K562 (cell line): ENCODE measurements at regions not wholly inside any gene's neighbourhood (a gene's known extent, or its start where the extent isn't known, plus 50 kb on each side); places are given as distances from the start of the nearest gene placed in this dataset.

Experiments
- ATAC-seq: fragments of 200-7000 bp; cut with Tn5 transposase; 3 replicates; pipeline ENCODE4 v1.9.1; 2020; ENCODE audit warnings: moderate library complexity
- BruUV-seq: library from RNA; stranded (reverse); fragments of 400-500 nt; replicated peaks from 2 replicates; lab custom pipeline; 2021; lab: Mats Ljungman, UMichigan
- CTCF ChIA-PET: fragments of 300-600 bp; formaldehyde crosslinking; extraction: SDS; loops from one replicate; lab custom pipeline; 2021; ENCODE audit warnings: low intra/inter-chr PET ratio; lab: Yijun Ruan, JAX
- POLR2A ChIA-PET: fragments of 300-600, 350-650 bp; sonication (Branson Sonifier 250); formaldehyde crosslinking; extraction: SDS; loops from one replicate; lab custom pipeline; 2021; ENCODE audit warnings: antibody characterized with exemption, inconsistent platforms; lab: Yijun Ruan, JAX
- DNase-seq, 4 experiments: peaks; one replicate each; pipeline versions ENCODE4 v3.0.0 to v3.0.0-alpha.2; 2011 to 2018; ENCODE audit warnings: low spot score in 3 of 4, mixed read lengths in 3 of 4; ENCODE audit errors: extremely low read depth in 1 of 4
- FAIRE-seq: peaks from 2 replicates; lab custom pipeline; 2011; peaks lifted over from hg19 to GRCh38; lab: Jason Lieb, UNC
- H2AFZ ChIP-seq: 2 replicates; pipeline ENCODE4 v1.6.0; 2011; ENCODE audit warnings: low read depth, low read length, control low read depth, inconsistent platforms
- H3K27ac ChIP-seq: fragments of 200-600 bp; 3 replicates; pipeline ENCODE4 v1.8.0; 2011; ENCODE audit warnings: low read depth, mild to moderate bottlenecking, control low read depth, inconsistent platforms, low read length, moderate library complexity, mixed read lengths; ENCODE audit errors: extremely low read depth
- H3K27me3 ChIP-seq, 2 experiments: fragments of 300-600 bp in 1 of 2; 2 replicates in 1 of 2; 3 replicates in 1 of 2; pipeline versions ENCODE4 v1.6.0 to v1.8.0; 2011; ENCODE audit warnings: inconsistent platforms in 2 of 2, low read length in 2 of 2, mild to moderate bottlenecking in 1 of 2, mixed read lengths in 1 of 2, moderate library complexity in 1 of 2; ENCODE audit not compliant: control insufficient read depth in 2 of 2, insufficient read depth in 2 of 2
- H3K36me3 ChIP-seq: fragments of 300-600 bp; 3 replicates; pipeline ENCODE4 v1.8.0; 2011; ENCODE audit warnings: mild to moderate bottlenecking, low read length, inconsistent platforms; ENCODE audit not compliant: control insufficient read depth, insufficient read depth
- H3K4me1 ChIP-seq, 2 experiments: fragments of 200-600 bp in 1 of 2; replicated peaks in 1 of 2; 2 replicates in 1 of 2; 3 replicates in 1 of 2; pipeline versions ENCODE4 v1.5.1 to v1.8.0; 2011; ENCODE audit warnings: inconsistent platforms in 2 of 2, low read length in 2 of 2, mild to moderate bottlenecking in 1 of 2, mixed read lengths in 1 of 2, moderate library complexity in 1 of 2; ENCODE audit not compliant: control insufficient read depth in 2 of 2, insufficient read depth in 2 of 2
- H3K4me2 ChIP-seq: 2 replicates; pipeline ENCODE4 v1.6.1; 2011; ENCODE audit warnings: low read length, control low read depth, inconsistent platforms, mixed read lengths; ENCODE audit not compliant: insufficient read depth
- H3K4me3 ChIP-seq: fragments of 200-600 bp; sonication (generic), shearing (Covaris generic); 2 replicates; pipeline ENCODE4 v1.5.1; 2016; ENCODE audit warnings: control low read depth, inconsistent platforms
- H3K79me2 ChIP-seq: fragments of 200-600 bp; 3 replicates; pipeline ENCODE4 v1.8.0; 2011; ENCODE audit warnings: low read length, inconsistent platforms; ENCODE audit not compliant: control insufficient read depth, insufficient read depth
- H3K9ac ChIP-seq, 2 experiments: 2 replicates each; pipeline versions ENCODE4 v1.6.0 to v1.6.1; 2011; ENCODE audit warnings: low read depth in 2 of 2, low read length in 2 of 2, control low read depth in 1 of 2, inconsistent platforms in 1 of 2, mild to moderate bottlenecking in 1 of 2, mixed read lengths in 1 of 2; ENCODE audit not compliant: insufficient read depth in 1 of 2
- H3K9me1 ChIP-seq: one replicate; pipeline ENCODE4 v1.6.0; 2011; ENCODE audit warnings: inconsistent platforms, mild to moderate bottlenecking, low read length, moderate library complexity; ENCODE audit not compliant: control insufficient read depth, insufficient read depth
- H3K9me3 ChIP-seq: replicated peaks from 2 replicates; pipeline ENCODE4 v1.5.1; 2011; ENCODE audit warnings: low read depth, low read length, inconsistent platforms; ENCODE audit not compliant: control insufficient read depth, insufficient read depth
- H4K20me1 ChIP-seq: replicated peaks from 2 replicates; pipeline ENCODE4 v1.6.1; 2011; ENCODE audit warnings: low read length, inconsistent platforms, mixed read lengths; ENCODE audit not compliant: control insufficient read depth, insufficient read depth
- CBX3 ChIP-seq, 2 experiments: IDR thresholded peaks; 1 replicate in 1 of 2; 2 replicates in 1 of 2; pipeline ENCODE4 v1.6.1; 2012; ENCODE audit warnings: inconsistent platforms in 2 of 2, low read length in 2 of 2, borderline replicate concordance in 1 of 2, control low read depth in 1 of 2
- KAT8 ChIP-seq: fragments of 450-650 bp; IDR thresholded peaks from 2 replicates; pipeline ENCODE4 v1.6.1; 2016; ENCODE audit warnings: low read depth, mild to moderate bottlenecking
- PCBP1 ChIP-seq: fragments of 200-400 bp; formaldehyde crosslinking; IDR thresholded peaks from 2 replicates; pipeline ENCODE4 v1.6.1; 2018; ENCODE audit warnings: mild to moderate bottlenecking, low read depth, low read length; ENCODE audit not compliant: poor library complexity, severe bottlenecking
- POLR2B ChIP-seq: fragments of 450-650 bp; IDR thresholded peaks from 2 replicates; pipeline ENCODE4 v1.6.1; 2018; ENCODE audit warnings: low read depth; ENCODE audit not compliant: partially characterized antibody
- PRDM10 ChIP-seq: fragments of 450-650 bp; IDR thresholded peaks from 2 replicates; pipeline ENCODE4 v1.6.1; 2018; ENCODE audit not compliant: partially characterized antibody
- RAD21 ChIP-seq, 2 experiments: fragments of 250-450 bp in 1 of 2; fragments of 450-650 bp in 1 of 2; sonication (Bioruptor Pico) in 1 of 2; formaldehyde crosslinking in 1 of 2; IDR thresholded peaks in 1 of 2; conservative IDR thresholded peaks in 1 of 2; 2 replicates each; pipeline versions ENCODE4 v1.4.0 to v1.8.0; 2020 to 2022; ENCODE audit warnings: mild to moderate bottlenecking in 2 of 2, moderate library complexity in 1 of 2
- SREBF1 ChIP-seq: fragments of 150-350 bp; IDR thresholded peaks from 2 replicates; pipeline ENCODE4 v1.6.1; 2014; ENCODE audit warnings: antibody characterized with exemption, low read depth, low read length, borderline replicate concordance
- TEAD1 ChIP-seq, 2 experiments: fragments of 450-650 bp in 1 of 2; sonication (generic) in 1 of 2; formaldehyde crosslinking; IDR thresholded peaks; 2 replicates each; pipeline versions ENCODE4 v1.4.0 to v1.8.0; 2020 to 2022; ENCODE audit warnings: mild to moderate bottlenecking in 2 of 2, missing genetic modification reagents in 1 of 2
- WHSC1 ChIP-seq: IDR thresholded peaks from one replicate; pipeline ENCODE4 v1.6.1; 2012; ENCODE audit warnings: low read length, control low read depth, inconsistent platforms
- ZBTB2 ChIP-seq: fragments of 450-650 bp; IDR thresholded peaks from 2 replicates; pipeline ENCODE4 v1.6.1; 2016; ENCODE audit warnings: antibody characterized with exemption
- ZBTB8A ChIP-seq: fragments of 450-650 bp; IDR thresholded peaks from 2 replicates; pipeline ENCODE4 v1.6.1; 2018; ENCODE audit warnings: mild to moderate bottlenecking, moderate library complexity; ENCODE audit not compliant: partially characterized antibody
- ZNF12 ChIP-seq: sonication (generic); formaldehyde crosslinking; IDR thresholded peaks from 2 replicates; pipeline ENCODE4 v1.4.0; 2020; ENCODE audit warnings: mild to moderate bottlenecking, missing genetic modification reagents
- ZNF3 ChIP-seq: fragments of 250-450 bp; sonication (Bioruptor Pico); IDR thresholded peaks from 2 replicates; pipeline ENCODE4 v1.5.0; 2021; ENCODE audit warnings: mild to moderate bottlenecking, moderate library complexity
- ZNF518B ChIP-seq: fragments of 250-450 bp; sonication (Bioruptor Pico); IDR thresholded peaks from 2 replicates; pipeline ENCODE4 v1.5.0; 2021; ENCODE audit warnings: mild to moderate bottlenecking, moderate library complexity
- ZNF830 ChIP-seq: fragments of 250-450 bp; sonication (Bioruptor Pico); IDR thresholded peaks from 2 replicates; pipeline ENCODE4 v1.5.0; 2021; ENCODE audit warnings: mild to moderate bottlenecking
- WGBS: fragments of 100-300 bp; shearing (Covaris generic); methylation state at CpG from one replicate; pipeline ENCODE4 v1.1.6; 2016; ENCODE audit warnings: low coverage, mixed read lengths; ENCODE audit not compliant: insufficient coverage; ENCODE audit errors: missing lambda C conversion rate; 5-methylcytosine and 5-hydroxymethylcytosine counted together
- in situ Hi-C: fragments of 300-500 bp; cut with MboI; formaldehyde crosslinking; loops from 4 replicates; pipeline ENCODE4 v1.15.0; 2018; ENCODE audit warnings: inconsistent platforms, mixed read lengths
- intact Hi-C: fragments of 100-400 bp; cut with micrococcal nuclease; formaldehyde crosslinking; loops from 2 replicates; pipeline ENCODE4 v1.14.2; 2022

- FAIRE-seq, result no peak
- no peak overlapping the region for H3K27ac ChIP-seq
- H3K36me3 ChIP-seq, result peaks cover 42% of the 10 kb centered on the region; the same call in 2 of the 3 replicates
- H3K4me3 ChIP-seq, result no peak overlapping the region
- H3K9ac ChIP-seq, result no peak overlapping the region
- BruUV-seq, result no TSS peak
- no peaks in the 10 kb centered on the region for H4K20me1 ChIP-seq
- ChIA-PET CTCF (no interaction called here), POLR2A (no interaction called here)
- no peaks in the 10 kb centered on the region for H3K4me1 ChIP-seq
- no peaks in the 10 kb centered on the region for H3K79me2 ChIP-seq
- H3K27me3 ChIP-seq, result no peaks in the 10 kb centered on the region
- ATAC-seq, result no peak
- WGBS, result 78% methylated on average over 1 of the region's 1 CpG
- no peak overlapping the region for H2AFZ ChIP-seq
- no peak overlapping the region for H3K4me2 ChIP-seq
- intact Hi-C loops, result no loop called here
- in situ Hi-C loops, result no loop called here
- no peaks in the 10 kb centered on the region for H3K9me3 ChIP-seq
- no peak for DNase-seq
- H3K9me1 ChIP-seq, result no peaks in the 10 kb centered on the region
- TF ChIP-seq ZNF12 (CRISPR knock-in tag) (no peak), ZBTB2 (no peak), ZNF3 (CRISPR knock-in tag) (no peak), RAD21 (CRISPR knock-in tag; conservative IDR thresholded peaks at IDR 0.05 in 1 of 2, IDR thresholded peaks at IDR 0.05 in 1 of 2) (no peak), POLR2B (no peak), PRDM10 (no peak), TEAD1 (CRISPR knock-in tag; IDR thresholded peaks at IDR 0.05) (no peak), PCBP1 (no peak), ZNF518B (CRISPR knock-in tag) (no peak), SREBF1 (no peak), ZBTB8A (no peak), CBX3 (IDR thresholded peaks at IDR 0.05; ENCODE audit: borderline replicate concordance in 1 of 2, low read length in 2 of 2) (no peak), ZNF830 (CRISPR knock-in tag) (no peak), WHSC1 (no peak), KAT8 (no peak)
Measured at GRCh38 chr4:126458993-126459392, 1144.2 kb downstream of the FAT4 start.
